HEK293T (cell line): ENCODE measurements at regions not wholly inside any gene's neighbourhood (a gene's known extent, or its start where the extent isn't known, plus 50 kb on each side); places are given as distances from the start of the nearest gene placed in this dataset.

Experiments used
- ARNT ChIP-seq: fragments of 450-650 bp; IDR thresholded peaks from 2 replicates; pipeline ENCODE4 v1.6.1; 2017; ENCODE audit warnings: mild to moderate bottlenecking
- BHLHE40 ChIP-seq: fragments of 450-650 bp; IDR thresholded peaks from 2 replicates; pipeline ENCODE4 v1.6.1; 2016; ENCODE audit warnings: mild to moderate bottlenecking, moderate library complexity, borderline replicate concordance
- ELF4 ChIP-seq: fragments of 450-650 bp; IDR thresholded peaks from 2 replicates; pipeline ENCODE4 v1.6.1; 2017; ENCODE audit warnings: antibody characterized with exemption
- FOXK2 ChIP-seq: fragments of 450-650 bp; IDR thresholded peaks from 2 replicates; pipeline ENCODE4 v1.6.1; 2016; ENCODE audit warnings: mild to moderate bottlenecking
- PKNOX1 ChIP-seq: fragments of 450-650 bp; IDR thresholded peaks from 2 replicates; pipeline ENCODE4 v1.6.1; 2016
- SP1 ChIP-seq: fragments of 450-650 bp; IDR thresholded peaks from 2 replicates; pipeline ENCODE4 v1.6.1; 2017

GRCh38 chr12:41983856-41984255, 160.8 kb downstream of the GXYLT1 start:
- no peak for TF ChIP-seq ARNT
- no peak for TF ChIP-seq FOXK2
- no peak for TF ChIP-seq BHLHE40
- no peak for TF ChIP-seq ELF4
- TF ChIP-seq SP1 = no peak
- TF ChIP-seq PKNOX1 = peak; percentile 85
